Tibial nerve (tissue), 4 donors: ENCODE measurements at regions not wholly inside any gene's neighbourhood (a gene's known extent, or its start where the extent isn't known, plus 50 kb on each side); places are given as distances from the start of the nearest gene placed in this dataset.

Source experiments
- DNase-seq, 2 donors: peaks; one replicate each; pipeline ENCODE4 v3.0.0-alpha.2; 2019; ENCODE audit warnings: low spot score in 2 of 2
- H3K27ac ChIP-seq, 4 donors: fragments of 200-600 bp; sonication (generic) in 3 of 4; one replicate each; pipeline ENCODE4 v1.5.1; 2017 to 2019; ENCODE audit warnings: mild to moderate bottlenecking in 1 of 4
- H3K27me3 ChIP-seq, 2 donors: fragments of 200-600 bp; sonication (generic) in 1 of 2; one replicate each; pipeline versions ENCODE4 v1.5.1 to v1.6.0; 2017 to 2019
- H3K36me3 ChIP-seq, 3 donors: fragments of 200-600 bp; sonication (generic); one replicate each; pipeline ENCODE4 v1.5.1; 2018 to 2019
- H3K4me1 ChIP-seq, 4 donors: fragments of 200-600 bp; sonication (generic) in 3 of 4; one replicate each; pipeline ENCODE4 v1.5.1; 2017 to 2019
- H3K4me3 ChIP-seq, 4 donors: fragments of 200-600 bp; sonication (generic) in 3 of 4; one replicate each; pipeline ENCODE4 v1.5.1; 2017 to 2019; ENCODE audit warnings: mild to moderate bottlenecking in 1 of 4, moderate library complexity in 1 of 4
- H3K9me3 ChIP-seq, 4 donors: fragments of 200-600 bp; sonication (generic) in 3 of 4; one replicate each; pipeline ENCODE4 v1.5.1; 2017 to 2019
- EP300 ChIP-seq, 2 donors: sonication (generic); formaldehyde crosslinking; IDR thresholded peaks; one replicate each; pipeline ENCODE4 v1.6.1; 2017; ENCODE audit warnings: antibody characterized with exemption in 2 of 2, mild to moderate bottlenecking in 1 of 2
- POLR2A ChIP-seq, 2 donors: fragments of 450-650 bp; IDR thresholded peaks; one replicate each; pipeline ENCODE4 v1.6.1; 2017; ENCODE audit warnings: antibody characterized with exemption in 2 of 2, mild to moderate bottlenecking in 2 of 2, moderate library complexity in 2 of 2
- WGBS, 2 donors: methylation state at CpG; one replicate each; pipeline ENCODE4 v1.1.5; 2018; 5-methylcytosine and 5-hydroxymethylcytosine counted together
- TF ChIP-seq, protein P1 (sequence below), 5 experiments: fragments of 200-600 bp in 3 of 5; fragments of 450-650 bp in 2 of 5; sonication (generic) in 3 of 5; IDR thresholded peaks; one replicate each; pipeline ENCODE4 v1.5.1; 2016 to 2019; ENCODE audit warnings: antibody characterized with exemption in 5 of 5, mild to moderate bottlenecking in 3 of 5, moderate library complexity in 2 of 5

GRCh38 chr19:31717269-31717923 lies 368.2 kb upstream of the TSHZ3 start:
- no peaks in the 10 kb centered on the region for H3K27me3 ChIP-seq
- DNase-seq: no peak
- peaks cover 0 to 6% (median 0%) of the 10 kb centered on the region in 4 donors for H3K4me1 ChIP-seq
- H3K27ac ChIP-seq: no peak overlapping the region
- TF ChIP-seq POLR2A (IDR thresholded peaks at IDR 0.05): no peak
- TF ChIP-seq EP300 (IDR thresholded peaks at IDR 0.05): no peak
- TF ChIP-seq, protein P1, sequence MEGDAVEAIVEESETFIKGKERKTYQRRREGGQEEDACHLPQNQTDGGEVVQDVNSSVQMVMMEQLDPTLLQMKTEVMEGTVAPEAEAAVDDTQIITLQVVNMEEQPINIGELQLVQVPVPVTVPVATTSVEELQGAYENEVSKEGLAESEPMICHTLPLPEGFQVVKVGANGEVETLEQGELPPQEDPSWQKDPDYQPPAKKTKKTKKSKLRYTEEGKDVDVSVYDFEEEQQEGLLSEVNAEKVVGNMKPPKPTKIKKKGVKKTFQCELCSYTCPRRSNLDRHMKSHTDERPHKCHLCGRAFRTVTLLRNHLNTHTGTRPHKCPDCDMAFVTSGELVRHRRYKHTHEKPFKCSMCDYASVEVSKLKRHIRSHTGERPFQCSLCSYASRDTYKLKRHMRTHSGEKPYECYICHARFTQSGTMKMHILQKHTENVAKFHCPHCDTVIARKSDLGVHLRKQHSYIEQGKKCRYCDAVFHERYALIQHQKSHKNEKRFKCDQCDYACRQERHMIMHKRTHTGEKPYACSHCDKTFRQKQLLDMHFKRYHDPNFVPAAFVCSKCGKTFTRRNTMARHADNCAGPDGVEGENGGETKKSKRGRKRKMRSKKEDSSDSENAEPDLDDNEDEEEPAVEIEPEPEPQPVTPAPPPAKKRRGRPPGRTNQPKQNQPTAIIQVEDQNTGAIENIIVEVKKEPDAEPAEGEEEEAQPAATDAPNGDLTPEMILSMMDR (IDR thresholded peaks at IDR 0.05): no peak
- H3K9me3 ChIP-seq: no peaks in the 10 kb centered on the region
- no peaks in the 10 kb centered on the region for H3K36me3 ChIP-seq
- 76 to 78% methylated on average over 16 of the region's 16 CpGs for WGBS, 2 donors
- no peak overlapping the region for H3K4me3 ChIP-seq

- Histone ChIP-seq H3K4me3 (no peak overlapping the region), H3K27me3 (no peaks in the 10 kb centered on the region), H3K36me3 (no peaks in the 10 kb centered on the region), H3K27ac (no peak overlapping the region), H3K9me3 (no peaks in the 10 kb centered on the region), H3K4me1 (peaks cover 0 to 6% (median 0%) of the 10 kb centered on the region in 4 donors)
- TF ChIP-seq EP300 (IDR thresholded peaks at IDR 0.05): no peak
- no peak for TF ChIP-seq POLR2A (IDR thresholded peaks at IDR 0.05)
- TF ChIP-seq, protein P1 (IDR thresholded peaks at IDR 0.05): no peak
- no peak for DNase-seq
- WGBS, 2 donors: 50 to 55% methylated on average over 6 of the region's 6 CpGs
Measured at GRCh38 chr19:31718032-31718431, 368.8 kb upstream of the TSHZ3 start.

DNA sequence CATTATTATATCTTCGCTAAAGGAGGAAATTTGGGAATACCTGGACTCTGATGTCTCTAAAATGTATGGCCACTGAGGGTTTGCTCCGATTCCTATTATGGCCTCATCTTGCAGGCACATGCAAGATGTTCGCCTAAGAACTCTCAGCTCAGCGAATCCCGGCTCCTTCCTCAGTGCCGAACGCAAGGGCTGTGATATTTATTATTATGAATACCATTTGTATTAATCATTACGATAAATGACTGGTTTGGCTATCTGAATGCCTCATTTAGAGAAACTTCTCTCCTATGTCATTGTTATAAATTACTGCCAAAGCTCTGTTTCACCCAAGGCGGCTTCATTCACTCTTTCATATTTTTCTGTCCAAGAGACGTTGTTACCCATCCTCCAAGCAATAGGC lies 369.7 kb upstream of the TSHZ3 start:
- DNase-seq: no peak
- no peaks in the 10 kb centered on the region for H3K9me3 ChIP-seq
- H3K36me3 ChIP-seq: no peaks in the 10 kb centered on the region
- WGBS, 2 donors: 89 to 90% methylated on average over 10 of the region's 10 CpGs
- no peak overlapping the region for H3K4me3 ChIP-seq
- H3K4me1 ChIP-seq: peaks cover 0 to 6% (median 0%) of the 10 kb centered on the region in 4 donors
- TF ChIP-seq, protein P1 (IDR thresholded peaks at IDR 0.05): no peak
- TF ChIP-seq POLR2A (IDR thresholded peaks at IDR 0.05) (no peak), EP300 (IDR thresholded peaks at IDR 0.05) (no peak)
- no peak overlapping the region for H3K27ac ChIP-seq
- H3K27me3 ChIP-seq: no peaks in the 10 kb centered on the region

DNA sequence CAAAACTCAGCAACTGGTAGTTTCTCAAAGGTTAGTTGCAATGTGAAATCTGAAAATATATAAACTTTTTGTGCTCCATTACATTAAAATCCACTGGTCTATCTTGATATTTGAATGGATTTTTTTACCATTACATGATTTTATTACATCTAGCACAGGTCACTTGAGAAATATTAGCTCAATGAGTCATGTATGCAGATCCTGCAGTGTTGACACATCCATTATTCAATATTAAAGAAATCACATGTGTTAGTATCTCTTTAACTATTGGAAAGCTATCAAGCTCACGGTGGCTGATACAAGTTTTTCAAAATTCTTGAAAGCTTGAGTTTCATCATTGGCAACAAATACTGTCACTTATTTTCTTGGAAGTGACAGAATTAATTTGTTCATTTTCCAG lies 373.9 kb upstream of the TSHZ3 start:
- H3K36me3 ChIP-seq: no peaks in the 10 kb centered on the region
- H3K4me3 ChIP-seq: no peak overlapping the region
- no peaks in the 10 kb centered on the region for H3K9me3 ChIP-seq
- no peak overlapping the region for H3K27ac ChIP-seq
- WGBS, 2 donors: 78% methylated on average over 1 of the region's 1 CpG
- no peaks in the 10 kb centered on the region for H3K4me1 ChIP-seq
- DNase-seq: no peak
- no peaks in the 10 kb centered on the region for H3K27me3 ChIP-seq
- TF ChIP-seq, protein P1 (IDR thresholded peaks at IDR 0.05): no peak
- TF ChIP-seq EP300 (IDR thresholded peaks at IDR 0.05) (no peak), POLR2A (IDR thresholded peaks at IDR 0.05) (no peak)

DNA sequence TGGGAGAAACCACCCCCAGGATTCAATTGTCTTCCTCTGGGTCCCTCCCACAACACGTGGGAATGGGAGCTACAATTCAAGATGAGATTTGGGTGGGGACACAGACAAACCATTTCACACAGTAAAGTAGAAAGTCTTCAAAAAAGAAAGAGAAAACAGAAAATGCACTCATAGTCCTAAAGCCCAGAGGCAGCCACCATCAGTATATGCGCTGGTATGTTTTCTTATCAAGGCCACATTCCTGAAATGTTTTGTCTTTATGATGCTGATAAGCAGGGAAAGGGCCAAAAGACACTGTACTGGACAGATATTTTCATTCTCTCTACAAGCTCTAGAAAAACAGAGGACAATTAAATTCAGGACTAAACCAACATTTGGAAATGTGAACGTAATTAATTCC lies 375.8 kb upstream of the TSHZ3 start:
- H3K4me1 ChIP-seq: no peaks in the 10 kb centered on the region

More for the DNA sequence above, 375.8 kb upstream of the TSHZ3 start:
- H3K36me3 ChIP-seq: no peaks in the 10 kb centered on the region
- no peak for TF ChIP-seq EP300 (IDR thresholded peaks at IDR 0.05)
- TF ChIP-seq, protein P1 (IDR thresholded peaks at IDR 0.05): no peak
- no peak for TF ChIP-seq POLR2A (IDR thresholded peaks at IDR 0.05)
- H3K4me3 ChIP-seq: no peak overlapping the region
- H3K27me3 ChIP-seq: no peaks in the 10 kb centered on the region
- 32 to 35% methylated on average over 3 of the region's 3 CpGs for WGBS, 2 donors
- no peaks in the 10 kb centered on the region for H3K9me3 ChIP-seq
- H3K27ac ChIP-seq: no peak overlapping the region
- DNase-seq: no peak
